NB4 (cell line): ENCODE measurements at regions not wholly inside any gene's neighbourhood (a gene's known extent, or its start where the extent isn't known, plus 50 kb on each side); places are given as distances from the start of the nearest gene placed in this dataset.

ENCODE experiments used
- CTCF ChIP-seq: IDR thresholded peaks from one replicate; pipeline ENCODE4 v1.5.1; 2012; ENCODE audit warnings: low read depth, low read length
- POLR2A ChIP-seq: IDR thresholded peaks from 2 replicates; pipeline ENCODE4 v1.6.1; 2011; ENCODE audit warnings: mild to moderate bottlenecking; ENCODE audit not compliant: insufficient read length; ENCODE audit errors: extremely low read depth

DNA sequence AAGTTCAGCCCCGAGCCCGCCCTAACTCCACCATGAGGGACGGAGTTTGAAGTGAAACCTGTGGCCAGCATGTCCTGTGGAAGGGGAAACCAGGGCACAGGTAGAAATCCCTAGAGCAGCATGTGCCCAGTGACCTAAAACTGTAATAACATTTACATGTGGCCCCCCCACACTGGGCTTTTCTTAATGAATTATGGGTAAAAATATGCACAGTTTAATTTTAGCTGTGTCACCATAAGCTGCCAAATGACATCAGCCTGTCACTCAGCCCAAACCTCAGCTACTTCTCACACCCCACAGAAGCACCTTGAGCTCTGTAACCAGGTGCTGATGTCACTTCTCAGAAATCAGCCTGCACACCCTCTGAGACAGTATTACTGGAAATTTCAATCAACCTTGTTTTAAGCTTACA, 50.0 kb upstream of the SLC19A1 start:
- TF ChIP-seq CTCF = no peak
- no peak for TF ChIP-seq POLR2A
